ENCODE measurements at regions not wholly inside any gene's neighbourhood (a gene's known extent, or its start where the extent isn't known, plus 50 kb on each side); places are given as distances from the start of the nearest gene placed in this dataset.

DNA sequence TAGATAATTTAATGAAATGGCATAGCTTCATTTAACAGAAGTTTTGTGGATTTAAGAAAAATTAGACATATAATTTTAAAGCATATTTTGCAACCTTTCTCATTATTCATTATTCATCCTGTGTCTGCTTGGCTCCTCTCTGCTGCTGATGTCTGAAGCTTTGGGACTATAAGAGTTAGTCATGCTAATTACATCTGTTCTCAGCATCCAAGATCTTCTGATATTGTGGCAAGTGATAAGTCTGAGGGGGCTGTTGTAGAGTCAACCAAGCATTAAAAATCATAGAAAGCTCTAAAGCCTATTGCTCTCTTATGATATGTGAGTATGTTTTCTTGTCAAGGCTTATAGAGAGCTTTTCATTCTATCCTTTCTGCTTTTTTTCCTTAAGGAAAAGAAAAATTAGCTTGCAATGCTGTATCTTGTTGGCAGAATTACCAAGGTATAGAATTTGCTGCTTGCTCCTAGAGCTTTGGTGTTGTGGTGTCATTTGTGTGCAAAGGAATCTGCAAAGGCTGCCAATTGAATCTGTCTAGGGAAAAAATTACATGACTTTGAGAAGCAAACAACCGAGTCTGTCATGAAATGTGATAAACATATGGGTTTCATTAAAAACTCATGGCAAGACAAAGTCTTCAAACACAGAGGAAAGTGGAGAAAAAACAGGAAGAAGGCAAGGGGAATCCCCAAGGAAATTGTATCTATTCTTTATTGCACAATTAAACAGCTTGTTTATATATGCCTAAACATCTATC lies 156.1 kb upstream of the DAB2 start:
- Histone ChIP-seq H3K9me1 (ENCODE audit: control insufficient read depth, extremely low read depth, insufficient read depth, low read length) (no peaks in the 10 kb centered on the region), H3K4me2 (ENCODE audit: control insufficient read depth, extremely low read depth, insufficient read depth, low read depth, low read length) (no peak overlapping the region), H2AFZ (ENCODE audit: control insufficient read depth, low read length) (no peak overlapping the region), H3K4me3 (ENCODE audit: control insufficient read depth in 2 of 3, extremely low read depth in 1 of 3, insufficient read depth in 2 of 3, low read depth in 1 of 3, low read length in 3 of 3) (no peak overlapping the region), H3K79me2 (ENCODE audit: control insufficient read depth, insufficient read depth, low read length) (no peaks in the 10 kb centered on the region), H3K9ac (ENCODE audit: control insufficient read depth, extremely low read depth, insufficient read depth, low read length) (no peak overlapping the region), H3K27me3 (ENCODE audit: control insufficient read depth, extremely low read depth, insufficient read depth, low read length) (peaks cover 2% of the 10 kb centered on the region), H3K4me1 (ENCODE audit: control insufficient read depth, extremely low read depth, insufficient read depth, low read length) (no peaks in the 10 kb centered on the region), H3K36me3 (ENCODE audit: control insufficient read depth in 2 of 2, extremely low read depth in 1 of 2, insufficient read depth in 2 of 2, low read length in 2 of 2) (no peaks in the 10 kb centered on the region), H3K27ac (ENCODE audit: control insufficient read depth, insufficient read depth, low read length) (no peak overlapping the region), H4K20me1 (ENCODE audit: control insufficient read depth, extremely low read depth, insufficient read depth, low read length) (no peaks in the 10 kb centered on the region), H3K9me3 (ENCODE audit: control insufficient read depth, low read depth, low read length) (no peaks in the 10 kb centered on the region)
- dilution Hi-C loops (cut with MboI; ENCODE audit: extremely low pct_ligation_motif_present, low sequenced_read_pairs): no loop called here
- DNase-seq (ENCODE audit: low read depth, low spot score) (no peak), FAIRE-seq (no peak)
- TF ChIP-seq, protein P1, sequence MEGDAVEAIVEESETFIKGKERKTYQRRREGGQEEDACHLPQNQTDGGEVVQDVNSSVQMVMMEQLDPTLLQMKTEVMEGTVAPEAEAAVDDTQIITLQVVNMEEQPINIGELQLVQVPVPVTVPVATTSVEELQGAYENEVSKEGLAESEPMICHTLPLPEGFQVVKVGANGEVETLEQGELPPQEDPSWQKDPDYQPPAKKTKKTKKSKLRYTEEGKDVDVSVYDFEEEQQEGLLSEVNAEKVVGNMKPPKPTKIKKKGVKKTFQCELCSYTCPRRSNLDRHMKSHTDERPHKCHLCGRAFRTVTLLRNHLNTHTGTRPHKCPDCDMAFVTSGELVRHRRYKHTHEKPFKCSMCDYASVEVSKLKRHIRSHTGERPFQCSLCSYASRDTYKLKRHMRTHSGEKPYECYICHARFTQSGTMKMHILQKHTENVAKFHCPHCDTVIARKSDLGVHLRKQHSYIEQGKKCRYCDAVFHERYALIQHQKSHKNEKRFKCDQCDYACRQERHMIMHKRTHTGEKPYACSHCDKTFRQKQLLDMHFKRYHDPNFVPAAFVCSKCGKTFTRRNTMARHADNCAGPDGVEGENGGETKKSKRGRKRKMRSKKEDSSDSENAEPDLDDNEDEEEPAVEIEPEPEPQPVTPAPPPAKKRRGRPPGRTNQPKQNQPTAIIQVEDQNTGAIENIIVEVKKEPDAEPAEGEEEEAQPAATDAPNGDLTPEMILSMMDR (optimal IDR thresholded peaks at IDR 0.05 in 1 of 3, IDR thresholded peaks at IDR 0.05 in 1 of 3, conservative IDR thresholded peaks at IDR 0.05 in 1 of 3; ENCODE audit: extremely low read depth in 1 of 3, insufficient read depth in 2 of 3, low read length in 3 of 3): no peak
- no peak for TF ChIP-seq EZH2 (IDR thresholded peaks at IDR 0.05; ENCODE audit: low read length)

DNA sequence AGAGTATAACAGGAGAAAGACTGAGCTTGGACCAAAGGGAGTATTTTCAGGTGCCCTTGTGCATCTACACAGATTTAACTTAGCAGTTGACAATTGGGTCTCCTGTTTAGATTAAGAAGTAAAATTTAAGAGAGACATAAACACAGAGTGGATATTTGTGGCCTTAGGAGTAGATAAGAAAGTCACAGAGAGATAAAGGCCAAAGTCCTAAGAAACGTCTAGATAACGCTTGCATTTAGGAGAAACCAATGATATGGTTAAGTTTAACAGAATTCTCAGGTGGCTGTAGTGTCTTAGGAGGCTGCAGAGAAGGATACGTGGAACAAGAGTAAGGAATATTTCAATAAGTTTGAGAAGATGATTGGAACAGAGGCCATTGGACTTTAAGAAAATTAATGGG lies 155.0 kb upstream of the DAB2 start:
- TF ChIP-seq, protein P1 (optimal IDR thresholded peaks at IDR 0.05 in 1 of 3, IDR thresholded peaks at IDR 0.05 in 1 of 3, conservative IDR thresholded peaks at IDR 0.05 in 1 of 3; ENCODE audit: extremely low read depth in 1 of 3, insufficient read depth in 2 of 3, low read length in 3 of 3): no peak
- no peak for TF ChIP-seq EZH2 (IDR thresholded peaks at IDR 0.05; ENCODE audit: low read length)
- no peak overlapping the region for H3K9ac ChIP-seq (ENCODE audit: control insufficient read depth, extremely low read depth, insufficient read depth, low read length)
- no peak overlapping the region for H3K4me3 ChIP-seq (ENCODE audit: control insufficient read depth in 2 of 3, extremely low read depth in 1 of 3, insufficient read depth in 2 of 3, low read depth in 1 of 3, low read length in 3 of 3)
- dilution Hi-C loops (cut with MboI; ENCODE audit: extremely low pct_ligation_motif_present, low sequenced_read_pairs): no loop called here
- H3K9me1 ChIP-seq (ENCODE audit: control insufficient read depth, extremely low read depth, insufficient read depth, low read length): no peaks in the 10 kb centered on the region
- H3K36me3 ChIP-seq (ENCODE audit: control insufficient read depth in 2 of 2, extremely low read depth in 1 of 2, insufficient read depth in 2 of 2, low read length in 2 of 2): no peaks in the 10 kb centered on the region
- no peaks in the 10 kb centered on the region for H3K9me3 ChIP-seq (ENCODE audit: control insufficient read depth, low read depth, low read length)
- no peaks in the 10 kb centered on the region for H4K20me1 ChIP-seq (ENCODE audit: control insufficient read depth, extremely low read depth, insufficient read depth, low read length)
- H3K79me2 ChIP-seq (ENCODE audit: control insufficient read depth, insufficient read depth, low read length): no peaks in the 10 kb centered on the region
- H2AFZ ChIP-seq (ENCODE audit: control insufficient read depth, low read length): no peak overlapping the region
- H3K27me3 ChIP-seq (ENCODE audit: control insufficient read depth, extremely low read depth, insufficient read depth, low read length): peaks cover 2% of the 10 kb centered on the region
- no peak overlapping the region for H3K4me2 ChIP-seq (ENCODE audit: control insufficient read depth, extremely low read depth, insufficient read depth, low read depth, low read length)
- no peak overlapping the region for H3K27ac ChIP-seq (ENCODE audit: control insufficient read depth, insufficient read depth, low read length)
- FAIRE-seq (no peak), DNase-seq (ENCODE audit: low read depth, low spot score) (no peak)
- no peaks in the 10 kb centered on the region for H3K4me1 ChIP-seq (ENCODE audit: control insufficient read depth, extremely low read depth, insufficient read depth, low read length)
